ENCODE measurements at regions not wholly inside any gene's neighbourhood (a gene's known extent, or its start where the extent isn't known, plus 50 kb on each side); places are given as distances from the start of the nearest gene placed in this dataset.

DNA sequence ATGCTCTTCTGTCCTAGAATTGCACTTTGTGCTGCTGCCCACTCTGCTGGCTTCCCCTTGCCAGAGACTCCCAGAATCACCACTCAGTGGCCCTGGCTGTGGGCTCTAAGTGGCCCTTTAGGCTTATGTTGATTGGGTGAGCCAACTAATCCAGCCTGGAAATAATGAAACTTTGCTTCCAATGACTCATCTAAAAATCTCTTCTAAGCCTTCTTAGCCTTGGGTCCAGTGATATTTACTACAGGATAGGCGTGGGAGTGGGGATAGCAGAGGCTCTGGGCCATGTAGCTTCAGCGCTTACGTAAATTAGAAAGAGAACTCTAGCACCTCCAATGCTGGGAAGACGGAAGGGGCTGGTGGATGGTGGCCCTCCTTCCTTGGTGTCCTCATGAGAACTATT lies 137.9 kb downstream of the TTC8 start:
- Histone ChIP-seq H3K36me3 (ENCODE audit: insufficient read depth, low read length) (no peaks in the 10 kb centered on the region), H3K27me3 (ENCODE audit: insufficient read depth, low read length, poor library complexity, severe bottlenecking) (no peaks in the 10 kb centered on the region), H3K4me3 (ENCODE audit: low read length, poor library complexity, severe bottlenecking) (no peak overlapping the region), H3K4me2 (ENCODE audit: low read depth, low read length, poor library complexity, severe bottlenecking) (no peak overlapping the region), H3K9me2 (replicated peaks; ENCODE audit: low read depth, low read length) (no peaks in the 10 kb centered on the region), H3F3A (ENCODE audit: low read depth) (no peaks in the 10 kb centered on the region), H2AFZ (ENCODE audit: low read length) (no peak overlapping the region), H4K20me1 (ENCODE audit: insufficient read depth, low read length, poor library complexity, severe bottlenecking) (no peaks in the 10 kb centered on the region), H3K4me1 (ENCODE audit: insufficient read depth, low read length, poor library complexity, severe bottlenecking) (no peaks in the 10 kb centered on the region), H3K9ac (ENCODE audit: low read depth, low read length, poor library complexity, severe bottlenecking) (no peak overlapping the region), H3K9me3 (ENCODE audit: insufficient read depth, low read depth, low read length) (no peaks in the 10 kb centered on the region), H3K79me2 (ENCODE audit: insufficient read depth, low read length) (no peaks in the 10 kb centered on the region)
- TF ChIP-seq EZH2phosphoT487 (IDR thresholded peaks at IDR 0.05; ENCODE audit: borderline replicate concordance), result no peak
- TF ChIP-seq, protein P1, sequence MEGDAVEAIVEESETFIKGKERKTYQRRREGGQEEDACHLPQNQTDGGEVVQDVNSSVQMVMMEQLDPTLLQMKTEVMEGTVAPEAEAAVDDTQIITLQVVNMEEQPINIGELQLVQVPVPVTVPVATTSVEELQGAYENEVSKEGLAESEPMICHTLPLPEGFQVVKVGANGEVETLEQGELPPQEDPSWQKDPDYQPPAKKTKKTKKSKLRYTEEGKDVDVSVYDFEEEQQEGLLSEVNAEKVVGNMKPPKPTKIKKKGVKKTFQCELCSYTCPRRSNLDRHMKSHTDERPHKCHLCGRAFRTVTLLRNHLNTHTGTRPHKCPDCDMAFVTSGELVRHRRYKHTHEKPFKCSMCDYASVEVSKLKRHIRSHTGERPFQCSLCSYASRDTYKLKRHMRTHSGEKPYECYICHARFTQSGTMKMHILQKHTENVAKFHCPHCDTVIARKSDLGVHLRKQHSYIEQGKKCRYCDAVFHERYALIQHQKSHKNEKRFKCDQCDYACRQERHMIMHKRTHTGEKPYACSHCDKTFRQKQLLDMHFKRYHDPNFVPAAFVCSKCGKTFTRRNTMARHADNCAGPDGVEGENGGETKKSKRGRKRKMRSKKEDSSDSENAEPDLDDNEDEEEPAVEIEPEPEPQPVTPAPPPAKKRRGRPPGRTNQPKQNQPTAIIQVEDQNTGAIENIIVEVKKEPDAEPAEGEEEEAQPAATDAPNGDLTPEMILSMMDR (conservative IDR thresholded peaks at IDR 0.05; ENCODE audit: low read length), result no peak

DNA sequence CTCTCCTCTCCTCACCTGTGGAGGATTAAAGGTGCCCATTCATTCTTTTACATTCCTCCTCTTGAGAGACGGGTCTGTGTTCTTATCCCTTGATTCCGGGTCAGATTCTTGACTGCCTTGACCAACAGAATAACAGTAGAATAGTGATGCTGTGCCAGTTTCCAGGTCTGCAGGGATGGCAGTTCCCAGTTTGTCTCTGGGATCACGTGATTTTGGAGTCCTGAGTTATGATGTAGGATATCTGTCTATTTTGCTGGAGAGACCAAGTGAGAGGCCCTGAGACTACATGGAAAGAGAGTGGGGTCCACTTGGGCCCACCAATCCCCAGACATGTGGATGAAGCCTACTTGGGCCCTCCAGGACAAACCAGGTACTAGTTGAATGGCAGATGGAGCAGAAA lies 142.8 kb downstream of the TTC8 start:
- Histone ChIP-seq H3K4me1 (ENCODE audit: insufficient read depth, low read length, poor library complexity, severe bottlenecking) (no peaks in the 10 kb centered on the region), H2AFZ (ENCODE audit: low read length) (no peak overlapping the region), H4K20me1 (ENCODE audit: insufficient read depth, low read length, poor library complexity, severe bottlenecking) (no peaks in the 10 kb centered on the region), H3K4me2 (ENCODE audit: low read depth, low read length, poor library complexity, severe bottlenecking) (no peak overlapping the region), H3K9me3 (ENCODE audit: insufficient read depth, low read depth, low read length) (no peaks in the 10 kb centered on the region), H3K36me3 (ENCODE audit: insufficient read depth, low read length) (no peaks in the 10 kb centered on the region), H3K4me3 (ENCODE audit: low read length, poor library complexity, severe bottlenecking) (no peak overlapping the region), H3K9ac (ENCODE audit: low read depth, low read length, poor library complexity, severe bottlenecking) (no peak overlapping the region), H3K79me2 (ENCODE audit: insufficient read depth, low read length) (no peaks in the 10 kb centered on the region), H3F3A (ENCODE audit: low read depth) (no peaks in the 10 kb centered on the region), H3K9me2 (replicated peaks; ENCODE audit: low read depth, low read length) (no peaks in the 10 kb centered on the region), H3K27me3 (ENCODE audit: insufficient read depth, low read length, poor library complexity, severe bottlenecking) (no peaks in the 10 kb centered on the region)
- TF ChIP-seq, protein P1 (conservative IDR thresholded peaks at IDR 0.05; ENCODE audit: low read length), result no peak
- no peak for TF ChIP-seq EZH2phosphoT487 (IDR thresholded peaks at IDR 0.05; ENCODE audit: borderline replicate concordance)

DNA sequence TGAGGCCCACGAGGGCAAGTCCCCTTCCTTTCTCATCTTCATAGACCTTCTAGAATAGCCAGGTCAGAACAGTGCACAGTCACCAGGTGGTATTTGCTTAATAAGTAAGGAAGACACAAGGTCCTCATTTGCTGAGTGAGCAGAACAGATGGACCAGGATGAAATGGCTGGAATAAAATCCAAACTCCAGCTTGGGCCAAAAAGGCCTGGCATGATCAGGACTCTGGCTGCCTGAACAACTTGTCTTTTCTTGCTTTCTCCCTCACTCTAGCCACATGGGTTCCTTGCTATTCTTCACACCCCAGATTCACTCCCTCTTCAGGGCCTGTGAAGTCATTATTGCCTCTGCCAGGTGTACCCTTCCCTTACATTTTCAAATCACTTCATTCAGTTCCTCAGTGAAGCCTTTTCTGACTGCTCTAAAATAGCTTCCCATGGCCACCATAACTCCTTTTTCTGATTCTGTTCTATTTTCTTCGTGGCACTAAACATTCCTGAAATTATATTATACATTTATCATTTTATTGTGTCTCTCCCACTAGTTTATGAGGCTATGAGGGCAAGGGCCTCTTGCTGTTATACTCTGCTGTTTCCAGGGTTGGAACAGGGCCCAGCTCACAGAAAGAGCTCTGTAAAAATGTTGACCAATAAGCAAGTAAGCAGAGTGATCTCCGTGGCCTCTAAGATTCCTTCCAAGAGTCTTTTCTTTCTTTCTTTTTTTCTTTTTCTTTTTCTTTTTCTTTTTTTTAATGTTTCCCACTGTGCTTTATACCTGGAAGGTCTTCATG lies 150.8 kb downstream of the TTC8 start:
- no peaks in the 10 kb centered on the region for H3K27me3 ChIP-seq (ENCODE audit: insufficient read depth, low read length, poor library complexity, severe bottlenecking)
- H2AFZ ChIP-seq (ENCODE audit: low read length), result no peak overlapping the region
- no peaks in the 10 kb centered on the region for H4K20me1 ChIP-seq (ENCODE audit: insufficient read depth, low read length, poor library complexity, severe bottlenecking)
- TF ChIP-seq, protein P1 (conservative IDR thresholded peaks at IDR 0.05; ENCODE audit: low read length), result no peak
- TF ChIP-seq EZH2phosphoT487 (IDR thresholded peaks at IDR 0.05; ENCODE audit: borderline replicate concordance), result no peak
- H3K36me3 ChIP-seq (ENCODE audit: insufficient read depth, low read length), result no peaks in the 10 kb centered on the region
- no peaks in the 10 kb centered on the region for H3K9me3 ChIP-seq (ENCODE audit: insufficient read depth, low read depth, low read length)
- no peaks in the 10 kb centered on the region for H3K4me1 ChIP-seq (ENCODE audit: insufficient read depth, low read length, poor library complexity, severe bottlenecking)
- no peak overlapping the region for H3K4me3 ChIP-seq (ENCODE audit: low read length, poor library complexity, severe bottlenecking)
- H3K4me2 ChIP-seq (ENCODE audit: low read depth, low read length, poor library complexity, severe bottlenecking), result no peak overlapping the region
- H3K79me2 ChIP-seq (ENCODE audit: insufficient read depth, low read length), result no peaks in the 10 kb centered on the region
- H3K9ac ChIP-seq (ENCODE audit: low read depth, low read length, poor library complexity, severe bottlenecking), result no peak overlapping the region
- no peaks in the 10 kb centered on the region for H3K9me2 ChIP-seq (replicated peaks; ENCODE audit: low read depth, low read length)
- H3F3A ChIP-seq (ENCODE audit: low read depth), result no peaks in the 10 kb centered on the region
